GM18526 (cell line): ENCODE measurements at regions not wholly inside any gene's neighbourhood (a gene's known extent, or its start where the extent isn't known, plus 50 kb on each side); places are given as distances from the start of the nearest gene placed in this dataset.

ENCODE experiments used
- POLR2A ChIP-seq: IDR thresholded peaks from 3 replicates; pipeline ENCODE4 v1.6.1; 2011; ENCODE audit not compliant: insufficient read length; ENCODE audit errors: extremely low read depth

DNA sequence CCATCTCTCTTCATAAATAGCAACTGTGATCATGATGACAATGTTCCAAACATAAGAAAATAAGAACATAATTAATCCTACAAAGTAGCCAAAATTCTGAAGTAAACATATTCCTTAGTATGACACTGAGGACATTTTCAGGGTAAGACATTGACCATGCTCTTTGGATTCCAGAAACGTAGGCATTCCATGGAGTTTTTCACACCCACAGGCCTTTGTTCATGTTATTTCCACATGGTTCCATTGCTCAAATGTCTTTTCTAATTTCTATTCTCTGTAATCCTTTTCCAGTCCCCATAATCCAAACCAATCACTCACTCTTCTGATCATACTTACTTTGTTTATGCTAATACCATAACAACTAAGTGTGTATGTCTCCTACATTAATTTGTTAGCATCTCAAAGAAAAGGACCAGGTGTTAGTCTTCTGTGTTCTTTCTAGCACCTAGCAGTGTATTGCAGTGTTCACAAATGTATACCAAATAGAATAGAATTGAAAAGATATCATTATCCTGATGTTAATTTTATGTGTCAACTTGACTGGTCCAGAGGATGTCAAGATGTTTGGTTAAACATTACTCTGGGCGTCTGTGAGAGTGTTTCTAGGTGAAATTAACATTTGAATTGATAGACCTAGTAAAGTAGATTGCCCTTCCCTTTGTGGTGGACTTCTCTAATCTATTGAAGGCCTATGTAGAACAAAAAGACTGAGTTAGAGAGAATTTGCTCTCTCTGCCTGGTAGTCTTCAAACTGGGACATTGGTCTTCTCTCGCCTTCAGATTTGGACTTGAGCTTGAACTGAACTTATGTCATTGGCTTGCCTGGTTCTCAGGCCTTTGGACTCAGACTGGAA is 516.6 kb downstream of the PTPRC start:
- TF ChIP-seq POLR2A, result no peak

- no peak for TF ChIP-seq POLR2A
Observed at GRCh38 chr1:199157494-199157893, 518.7 kb downstream of the PTPRC start.

GRCh38 chr1:199160521-199161318 is 521.9 kb downstream of the PTPRC start:
- no peak for TF ChIP-seq POLR2A

DNA sequence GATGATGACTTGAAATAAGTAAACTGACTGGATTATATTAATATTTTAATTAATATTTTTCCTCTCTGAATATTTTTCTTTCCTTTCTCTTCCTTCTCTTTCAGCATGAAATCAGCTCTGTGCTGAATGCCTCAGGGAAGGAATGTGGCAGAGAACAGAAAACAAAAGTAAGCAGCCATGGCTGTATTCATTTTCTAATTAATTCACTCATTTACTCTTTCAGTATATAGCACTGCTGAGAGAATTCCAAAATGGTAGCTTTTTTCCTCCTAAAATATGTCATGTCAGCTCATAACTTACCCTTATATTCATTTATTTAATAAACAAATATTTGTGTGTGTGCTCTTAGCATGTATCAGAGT is 522.5 kb downstream of the PTPRC start:
- no peak for TF ChIP-seq POLR2A

GRCh38 chr1:199161766-199162303 is 523.0 kb downstream of the PTPRC start:
- no peak for TF ChIP-seq POLR2A

DNA sequence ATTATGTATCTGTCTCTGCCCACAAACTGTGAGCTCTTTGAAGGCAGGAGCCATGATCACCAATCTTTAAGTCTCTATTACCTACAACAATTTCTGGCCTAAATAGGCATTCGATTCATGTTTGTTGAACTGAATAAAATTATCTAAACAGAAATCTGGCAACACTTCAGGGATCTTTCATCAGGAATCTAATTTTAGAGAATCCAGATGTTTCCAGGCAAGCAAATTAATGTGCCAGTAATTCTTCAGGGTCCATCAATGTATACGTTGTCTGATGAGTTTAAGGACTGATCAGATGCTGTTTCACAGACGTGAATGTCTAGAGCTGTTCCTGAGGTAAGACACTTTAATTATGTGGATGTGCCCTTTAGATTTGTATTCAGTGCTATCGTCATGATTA is 524.4 kb downstream of the PTPRC start:
- TF ChIP-seq POLR2A, result no peak

- TF ChIP-seq POLR2A, result no peak
Observed at GRCh38 chr1:199163670-199164069, 524.8 kb downstream of the PTPRC start.

DNA sequence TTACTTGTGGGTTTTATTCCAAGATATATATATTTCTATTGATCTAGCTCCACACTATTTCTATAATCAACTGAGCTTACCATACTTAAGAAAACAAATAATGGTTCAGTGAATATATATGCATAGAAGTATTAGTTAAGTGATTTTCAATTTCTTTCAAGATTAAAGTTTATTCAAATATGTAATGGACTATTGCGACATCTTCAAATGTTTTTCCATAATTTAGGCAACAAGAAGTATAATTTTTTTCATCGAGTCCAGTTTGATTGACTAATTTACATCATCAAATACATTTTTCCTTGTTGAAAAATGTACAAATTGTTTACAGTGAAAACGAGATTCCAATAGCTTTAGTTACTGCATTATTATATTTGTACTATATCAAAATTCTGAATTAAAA is 528.6 kb downstream of the PTPRC start:
- no peak for TF ChIP-seq POLR2A

GRCh38 chr1:199168888-199169585 is 530.2 kb downstream of the PTPRC start:
- TF ChIP-seq POLR2A, result no peak

GRCh38 chr1:199170711-199171110 is 531.9 kb downstream of the PTPRC start:
- no peak for TF ChIP-seq POLR2A

- TF ChIP-seq POLR2A, result no peak
Observed at GRCh38 chr1:199172171-199173124, 533.6 kb downstream of the PTPRC start.

DNA sequence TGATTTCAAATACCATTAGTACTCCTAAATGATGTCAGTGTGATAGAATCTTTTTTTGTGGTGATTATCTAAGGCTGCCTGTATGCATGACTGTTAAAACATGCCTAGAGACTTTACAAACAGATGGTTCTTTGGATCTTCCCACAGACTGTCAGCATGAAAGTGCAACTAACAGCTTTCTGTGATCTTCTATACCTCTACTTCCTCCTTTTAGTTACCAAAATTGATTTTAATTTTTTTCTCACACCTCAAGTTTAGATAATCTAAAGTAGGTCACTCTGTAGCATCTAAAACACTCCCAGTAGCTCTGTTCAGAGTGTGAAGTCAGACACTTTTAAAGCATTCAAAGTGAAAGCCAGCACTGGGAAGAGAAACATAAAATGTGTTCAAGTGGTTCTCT is 534.5 kb downstream of the PTPRC start:
- TF ChIP-seq POLR2A, result no peak

GRCh38 chr1:199174336-199174735 is 535.5 kb downstream of the PTPRC start:
- TF ChIP-seq POLR2A, result no peak

- TF ChIP-seq POLR2A, result no peak
Observed at GRCh38 chr1:199176713-199177112, 537.9 kb downstream of the PTPRC start.

GRCh38 chr1:199177241-199177640 is 538.4 kb downstream of the PTPRC start:
- no peak for TF ChIP-seq POLR2A

GRCh38 chr1:199178646-199179045 is 539.8 kb downstream of the PTPRC start:
- TF ChIP-seq POLR2A, result no peak
